ENCODE measurements at regions not wholly inside any gene's neighbourhood (a gene's known extent, or its start where the extent isn't known, plus 50 kb on each side); places are given as distances from the start of the nearest gene placed in this dataset.

GRCh38 chr6:97864826-97865225 lies 581.8 kb upstream of the MMS22L start:
- TF ChIP-seq CTCF (IDR thresholded peaks at IDR 0.05; ENCODE audit: insufficient read depth, low read depth, low read length) (no peak), EZH2 (IDR thresholded peaks at IDR 0.05; ENCODE audit: insufficient read depth, low read length) (no peak)
